ENCODE measurements at regions not wholly inside any gene's neighbourhood (a gene's known extent, or its start where the extent isn't known, plus 50 kb on each side); places are given as distances from the start of the nearest gene placed in this dataset.

DNA sequence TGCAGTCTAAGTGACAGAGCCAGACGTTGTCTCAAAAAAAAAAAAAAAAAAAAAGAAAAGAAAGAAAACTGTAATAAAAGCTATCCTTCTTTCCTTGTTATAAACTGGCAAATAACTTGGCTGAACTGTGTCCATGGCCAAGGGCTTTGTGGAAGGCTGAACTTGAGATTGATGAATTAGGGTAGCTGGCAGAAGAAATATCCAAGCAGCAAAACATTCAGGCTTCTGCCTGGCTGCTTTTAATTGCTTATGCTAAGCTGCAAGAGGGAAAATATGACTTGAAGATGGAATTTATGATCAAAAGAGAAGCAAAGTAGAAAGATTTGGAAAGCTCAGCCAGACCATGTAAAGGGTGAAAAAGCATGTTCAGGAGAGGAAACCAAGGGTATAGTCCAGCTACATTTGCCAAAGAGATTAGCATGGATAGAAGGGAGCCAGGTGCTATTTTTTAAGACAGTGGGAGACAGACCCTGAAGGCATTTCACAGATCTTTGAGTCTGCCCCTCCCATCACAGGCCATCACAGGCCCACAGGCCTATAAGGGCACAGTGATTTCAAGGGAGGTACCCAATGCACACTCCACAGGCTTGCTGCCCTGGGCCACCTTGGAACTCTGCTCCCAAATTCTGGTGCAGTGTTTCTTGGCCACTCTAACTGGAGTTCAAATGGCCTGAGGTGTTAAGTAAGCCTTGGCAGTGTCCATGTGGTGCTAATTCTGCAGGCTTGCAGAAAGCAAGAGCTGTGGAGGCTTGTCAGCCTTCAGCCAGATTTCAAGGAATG, 226.0 kb downstream of the AEBP2 start:
- TF ChIP-seq CTCF (IDR thresholded peaks at IDR 0.05; ENCODE audit: low read depth, low read length, poor library complexity, severe bottlenecking) = no peak
- no peak for TF ChIP-seq EZH2phosphoT487 (IDR thresholded peaks at IDR 0.05; ENCODE audit: borderline replicate concordance, low read length)
